ENCODE measurements at regions not wholly inside any gene's neighbourhood (a gene's known extent, or its start where the extent isn't known, plus 50 kb on each side); places are given as distances from the start of the nearest gene placed in this dataset.

GRCh38 chr12:84191779-84192178 is 720.8 kb downstream of the SLC6A15 start:
- TF ChIP-seq POLR2A (IDR thresholded peaks at IDR 0.05) (no peak), CTCF (IDR thresholded peaks at IDR 0.05) (no peak)

Data from right lobe of liver (tissue), 4 donors.